DMS79 treated with DMSO at 0.1 percent for 48 hours (cell line): ENCODE measurements at regions not wholly inside any gene's neighbourhood (a gene's known extent, or its start where the extent isn't known, plus 50 kb on each side); places are given as distances from the start of the nearest gene placed in this dataset.

Experiments used
- DNase-seq: peaks from one replicate; lab custom pipeline; 2025; lab: John Stamatoyannopoulos, UW

DNA sequence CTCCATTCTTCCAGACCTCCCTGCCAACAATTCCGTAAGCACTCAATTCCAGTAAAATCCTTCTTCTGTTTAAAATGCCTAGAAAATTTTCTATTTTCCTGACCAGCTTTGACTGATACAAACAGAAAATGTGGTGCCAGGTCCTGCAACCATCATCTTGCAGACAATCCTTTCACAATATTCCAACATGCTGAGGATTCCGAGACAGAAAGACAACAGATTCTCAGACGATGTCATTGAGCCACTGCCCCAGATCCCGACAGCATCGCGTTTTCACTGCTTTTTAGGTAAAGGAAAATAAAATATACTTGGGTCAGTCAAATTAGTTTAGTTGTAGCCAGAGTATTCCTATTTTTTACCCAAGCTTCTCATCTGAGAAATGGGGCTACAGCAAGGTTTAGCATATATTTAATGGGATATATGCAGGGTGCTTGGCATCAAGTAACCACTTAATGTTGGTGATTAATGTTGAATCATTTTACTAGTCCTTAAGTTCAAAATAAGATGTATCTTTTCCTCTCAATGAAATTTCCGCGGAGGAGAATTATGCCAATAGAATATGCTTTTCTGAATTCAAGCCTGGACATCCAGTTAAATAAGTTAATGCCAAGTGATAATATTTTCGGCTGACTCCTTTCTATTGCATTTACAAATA lies 866.6 kb downstream of the SLC4A3 start:
- DNase-seq = no peak

DNA sequence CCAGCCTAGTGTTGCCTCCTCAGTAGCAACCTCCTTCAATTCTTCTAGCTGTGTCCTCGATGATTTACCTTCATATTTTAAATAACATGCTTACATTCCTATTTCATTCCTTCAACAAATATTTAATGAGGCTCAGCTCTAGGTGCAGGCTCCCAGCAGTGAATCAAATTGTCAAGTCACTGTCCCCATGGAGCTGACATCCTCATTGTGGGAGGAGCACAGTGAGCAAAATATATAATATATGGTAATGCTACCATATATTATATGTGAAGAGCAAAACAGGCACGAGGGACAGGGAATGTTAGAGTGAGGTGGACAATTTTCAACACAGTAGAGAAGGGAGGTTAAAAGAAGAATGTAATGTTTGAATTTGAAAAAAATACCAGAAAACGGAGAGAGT lies 869.1 kb downstream of the SLC4A3 start:
- no peak for DNase-seq

GRCh38 chr2:220499225-220499624 lies 871.8 kb downstream of the SLC4A3 start:
- DNase-seq = peak; percentile 88

DNA sequence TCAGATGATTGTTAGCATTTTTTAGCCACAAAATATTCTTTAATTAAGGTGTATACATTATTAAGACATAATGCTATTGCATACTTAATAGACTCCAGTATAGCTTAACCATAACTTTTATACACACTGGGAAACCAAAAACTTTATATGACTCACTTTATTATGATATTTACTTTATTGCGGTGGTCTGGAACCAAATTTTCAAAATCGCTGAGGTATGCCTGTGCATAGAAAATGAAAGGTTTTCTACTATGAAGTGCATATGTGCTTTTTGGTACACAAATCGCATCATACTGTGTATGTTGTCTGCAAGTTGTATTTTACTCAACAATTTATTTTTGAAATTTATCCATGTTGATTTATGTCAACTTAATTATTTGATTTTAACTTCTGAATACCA lies 875.1 kb downstream of the SLC4A3 start:
- DNase-seq = no peak

DNA sequence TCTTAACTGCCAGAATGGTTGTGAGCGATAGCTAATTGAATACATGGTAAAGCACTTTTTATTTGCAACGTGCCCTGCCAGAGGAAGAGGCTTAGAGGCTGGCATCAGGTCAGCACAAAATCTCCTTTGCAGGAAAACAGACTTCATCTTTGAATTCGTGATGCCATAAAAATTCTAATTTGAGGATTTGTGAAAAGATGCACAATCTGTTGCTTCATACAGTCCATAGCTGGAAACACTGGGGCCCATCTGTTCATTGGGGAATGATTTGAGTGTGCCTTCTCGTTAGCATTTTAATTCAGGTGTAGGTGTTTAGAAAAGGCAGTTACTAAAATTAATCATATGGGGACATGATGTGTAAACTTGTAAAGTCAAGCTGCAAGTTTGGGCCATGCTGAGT lies 876.0 kb downstream of the SLC4A3 start:
- no peak for DNase-seq

DNA sequence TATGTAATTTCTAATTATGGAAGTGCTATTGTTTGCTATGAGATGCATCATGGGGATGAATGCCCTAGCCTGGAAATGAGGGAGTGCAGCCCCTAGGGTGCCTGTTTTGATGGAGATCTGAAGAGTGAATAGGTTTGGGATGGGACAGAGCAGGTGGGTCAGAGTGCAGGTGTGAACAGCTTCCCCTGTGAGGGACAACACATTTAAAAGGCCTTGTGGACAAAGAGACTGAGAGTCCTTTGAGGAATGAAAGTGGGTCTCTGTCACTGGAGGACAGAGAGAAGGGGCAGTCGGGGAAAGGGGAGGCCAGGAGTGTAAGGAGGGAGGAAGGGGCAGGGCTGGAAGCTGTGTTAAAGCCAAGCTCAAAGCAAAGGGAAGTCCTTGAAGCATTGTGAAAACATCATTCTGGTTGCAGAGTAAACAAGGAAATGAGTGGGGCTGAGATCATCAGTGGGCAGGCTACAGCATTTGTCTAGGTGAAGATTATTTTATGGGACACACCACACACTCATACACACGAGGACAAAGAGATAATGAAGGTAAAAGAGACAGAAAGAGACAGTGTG lies 877.6 kb downstream of the SLC4A3 start:
- DNase-seq = peak; percentile 73

- DNase-seq = no peak
Observed at GRCh38 chr2:220506466-220506865, 879.0 kb downstream of the SLC4A3 start.

DNA sequence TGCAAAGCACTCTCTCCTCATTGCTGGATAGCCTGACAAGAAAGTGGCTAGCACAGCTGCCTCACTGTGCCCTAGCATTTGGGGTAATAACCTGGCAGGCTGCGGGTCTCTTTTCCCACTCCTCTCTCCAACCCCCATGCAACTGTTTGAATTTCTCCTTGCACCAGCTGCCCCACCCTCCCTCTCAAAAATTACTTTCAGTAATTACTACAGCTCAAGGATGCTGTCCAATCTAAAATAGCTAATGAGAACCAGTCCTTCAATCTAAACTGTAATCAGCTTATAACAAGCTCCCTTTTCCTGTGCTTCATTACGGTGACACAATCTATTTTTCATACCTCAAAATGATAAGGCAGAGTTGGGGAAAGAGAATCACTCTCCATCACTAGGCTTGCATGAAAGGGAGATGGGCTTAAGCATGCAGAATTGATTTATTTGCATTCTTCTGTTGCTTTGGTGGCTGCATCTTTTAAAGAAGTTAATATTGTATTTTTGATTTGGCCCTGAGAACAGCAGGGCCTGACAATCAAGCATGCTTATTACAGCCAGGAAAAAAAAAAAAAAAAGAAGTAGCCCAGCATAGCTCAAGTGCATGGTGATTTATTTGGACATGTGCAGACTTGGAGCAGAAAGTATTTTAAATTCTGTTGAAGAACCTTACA lies 881.8 kb downstream of the SLC4A3 start:
- DNase-seq = peak; percentile 92

DNA sequence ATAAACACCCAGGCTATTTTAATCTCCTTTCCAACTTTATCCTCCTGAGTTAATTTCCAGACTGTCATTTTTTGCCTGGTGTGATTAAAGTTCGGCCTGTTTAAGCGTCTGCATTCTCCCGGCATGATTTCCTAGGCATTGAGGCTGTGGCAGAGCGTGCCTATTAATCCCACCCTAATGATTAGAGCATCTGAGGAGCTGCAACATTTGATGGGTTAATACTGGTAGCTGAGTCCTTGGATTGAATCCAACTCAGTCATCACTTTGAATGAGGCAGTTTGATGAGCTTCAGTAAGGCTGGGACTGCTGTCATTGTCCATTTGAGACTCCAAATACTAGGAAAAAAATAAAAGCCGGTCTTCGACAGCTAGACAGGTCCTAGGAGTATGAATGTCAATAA lies 882.5 kb downstream of the SLC4A3 start:
- DNase-seq = peak; percentile 86

DNA sequence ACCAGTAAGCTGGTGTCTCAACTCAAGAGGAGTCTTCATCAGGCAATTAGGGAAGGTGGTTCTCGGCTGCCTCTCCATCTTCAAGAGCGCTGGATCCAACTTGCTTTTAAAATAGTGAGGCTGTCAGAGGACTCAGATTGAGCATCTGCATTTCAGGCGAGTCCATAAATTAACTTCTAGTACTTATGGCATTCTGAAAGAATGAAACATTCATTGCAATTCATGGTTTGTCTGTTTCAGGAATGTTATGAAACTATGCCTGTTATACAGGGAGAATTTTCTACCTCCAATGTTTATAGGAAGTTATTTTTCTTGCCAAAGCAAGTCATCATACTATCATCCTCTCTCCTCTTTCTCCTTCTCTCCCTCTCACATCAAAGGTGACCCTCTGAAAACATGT lies 883.2 kb downstream of the SLC4A3 start:
- DNase-seq = peak; percentile 50

- DNase-seq = no peak
Observed at GRCh38 chr2:220512419-220512818, 885.0 kb downstream of the SLC4A3 start.

GRCh38 chr2:220513573-220514288 lies 886.3 kb downstream of the SLC4A3 start:
- DNase-seq = no peak

GRCh38 chr2:220521551-220521950 lies 894.1 kb downstream of the SLC4A3 start:
- no peak for DNase-seq

- DNase-seq = no peak
Observed at GRCh38 chr2:220528180-220528675, 900.8 kb downstream of the SLC4A3 start.

DNA sequence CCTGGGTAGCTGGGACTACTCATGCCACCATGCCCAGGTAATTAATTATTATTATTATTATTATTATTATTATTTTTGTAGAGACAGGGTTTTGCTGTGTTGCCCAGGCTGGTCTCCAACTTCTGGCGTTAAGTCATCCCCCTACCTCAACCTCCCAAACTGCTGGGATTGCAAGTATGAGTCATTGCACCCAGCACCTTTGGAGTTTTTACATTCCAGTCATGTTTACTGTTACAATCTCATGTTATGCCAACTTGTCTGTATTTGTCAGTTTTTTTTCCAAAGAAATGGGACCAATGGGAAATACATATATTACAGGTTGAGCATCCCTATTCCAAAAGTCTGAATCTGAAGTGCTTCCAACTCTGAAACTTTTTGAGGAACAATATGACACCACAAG lies 903.8 kb downstream of the SLC4A3 start:
- DNase-seq = no peak

DNA sequence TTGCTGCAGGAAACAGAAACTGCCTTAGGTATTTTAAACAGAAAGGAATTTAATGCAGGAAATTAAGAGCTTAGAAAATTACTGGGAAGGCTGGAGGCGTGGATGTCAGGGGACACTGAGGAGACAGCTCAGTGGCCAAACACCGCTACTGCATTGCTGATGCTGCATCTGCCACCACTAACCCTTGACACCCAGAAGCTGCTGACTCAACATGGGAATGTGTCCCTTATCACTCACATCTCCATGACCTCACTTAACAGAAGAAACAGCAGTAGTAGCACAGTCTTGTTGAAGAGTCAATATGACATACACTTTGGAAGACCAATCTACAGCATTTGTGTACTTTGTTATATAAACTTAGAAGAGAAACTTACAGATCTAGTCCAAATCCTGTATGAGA lies 906.1 kb downstream of the SLC4A3 start:
- no peak for DNase-seq

DNA sequence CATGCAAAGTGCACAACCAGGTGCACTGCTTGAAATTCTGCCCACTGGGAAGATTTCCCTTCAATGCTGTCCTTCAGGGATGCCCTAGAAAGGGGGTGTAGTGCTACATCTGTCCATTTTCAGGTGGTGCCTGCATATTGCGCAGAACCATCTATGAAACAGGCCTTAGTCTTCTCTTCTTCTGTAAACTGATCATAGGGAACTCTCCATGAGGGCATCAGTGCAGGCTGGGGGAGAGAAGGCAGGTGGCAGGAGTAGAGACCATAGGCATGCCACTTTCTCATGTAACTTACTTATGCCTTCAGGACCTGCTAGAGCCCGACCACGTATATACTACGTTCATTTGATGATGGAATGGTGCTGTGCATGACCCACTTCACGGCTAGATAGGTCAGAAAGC lies 912.1 kb downstream of the SLC4A3 start:
- DNase-seq = no peak

DNA sequence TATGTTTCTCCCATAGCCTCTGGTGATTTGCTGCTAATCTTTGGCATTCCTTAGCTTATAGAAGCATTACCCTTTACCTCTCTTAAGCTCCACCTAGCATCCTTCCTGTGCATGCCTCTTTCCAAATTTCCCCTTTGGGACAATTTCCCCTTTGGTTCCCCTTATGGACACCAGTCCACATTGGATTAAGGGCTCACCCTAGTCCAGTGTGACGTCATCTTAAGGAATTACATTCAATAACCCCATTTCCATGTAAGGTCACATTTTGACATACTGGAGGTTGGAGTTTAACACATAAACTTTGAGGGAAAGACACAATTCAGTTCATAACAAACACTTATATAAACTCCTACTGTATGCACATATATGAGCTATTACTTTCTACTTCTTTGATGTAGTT lies 916.6 kb downstream of the SLC4A3 start:
- DNase-seq = no peak

- no peak for DNase-seq
Observed at GRCh38 chr2:220550995-220551700, 923.7 kb downstream of the SLC4A3 start.

- DNase-seq = no peak
Observed at GRCh38 chr2:220552790-220553535, 925.5 kb downstream of the SLC4A3 start.

DNA sequence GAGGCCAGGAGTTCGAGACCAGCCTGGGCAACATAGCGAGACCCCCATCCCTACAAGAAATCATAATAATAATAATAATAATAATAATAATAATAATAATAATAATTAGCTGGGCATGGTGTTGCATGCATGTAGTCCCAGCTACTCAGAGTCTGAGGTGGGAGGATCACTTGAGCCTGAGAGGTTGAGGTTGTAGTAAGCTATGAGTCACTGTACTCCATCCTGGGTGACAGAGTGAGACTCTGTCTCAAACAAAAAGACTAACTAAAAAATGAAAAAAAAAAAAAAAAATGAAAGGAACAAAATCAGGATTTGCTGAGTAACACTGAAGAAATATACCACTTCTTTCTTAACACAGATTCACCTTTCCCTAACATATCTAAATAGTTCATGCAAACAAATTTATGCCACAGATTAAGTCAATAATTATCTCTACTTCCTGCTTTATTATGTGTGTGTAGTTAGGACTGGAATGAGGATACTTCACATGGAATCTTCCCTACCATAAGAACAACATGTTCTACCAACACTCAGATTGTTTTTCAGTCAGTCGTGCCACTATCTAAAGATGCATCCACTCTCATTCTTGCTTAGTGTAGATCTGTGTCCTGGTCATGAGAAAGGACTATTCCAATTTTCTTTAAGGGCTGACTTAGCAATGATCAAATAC lies 928.7 kb downstream of the SLC4A3 start:
- DNase-seq = no peak
